ENCODE measurements at regions not wholly inside any gene's neighbourhood (a gene's known extent, or its start where the extent isn't known, plus 50 kb on each side); places are given as distances from the start of the nearest gene placed in this dataset.
A peak's percentile ranks its signal among the peaks of the same experiment; 100 is the strongest.

GRCh38 chr20:50287512-50287911 is 96.9 kb downstream of the CEBPB start:
- no peak for DNase-seq (ENCODE audit: low read depth in 1 of 2, low spot score in 1 of 2)
- in situ Hi-C loops (cut with HindIII; ENCODE audit: low pct_unique_long_range_greater_than_20kb, low sequenced_read_pairs), result no loop called here
- no peak for TF ChIP-seq JUND (IDR thresholded peaks at IDR 0.05; ENCODE audit: low read depth)

- no peak for TF ChIP-seq JUND (IDR thresholded peaks at IDR 0.05; ENCODE audit: low read depth)
- in situ Hi-C loops (cut with HindIII; ENCODE audit: low pct_unique_long_range_greater_than_20kb, low sequenced_read_pairs), result no loop called here
- DNase-seq (ENCODE audit: low read depth in 1 of 2, low spot score in 1 of 2), result no peak
These were observed 97.5 kb downstream of the CEBPB start for GRCh38 chr20:50288128-50288623.

- no peak for DNase-seq (ENCODE audit: low read depth in 1 of 2, low spot score in 1 of 2)
- TF ChIP-seq JUND (IDR thresholded peaks at IDR 0.05; ENCODE audit: low read depth), result no peak
- in situ Hi-C loops (cut with HindIII; ENCODE audit: low pct_unique_long_range_greater_than_20kb, low sequenced_read_pairs), result no loop called here
These were observed 99.0 kb downstream of the CEBPB start for GRCh38 chr20:50289581-50289980.

GRCh38 chr20:50290112-50290511 is 99.5 kb downstream of the CEBPB start:
- no peak for TF ChIP-seq JUND (IDR thresholded peaks at IDR 0.05; ENCODE audit: low read depth)
- DNase-seq (ENCODE audit: low read depth in 1 of 2, low spot score in 1 of 2), result no peak
- in situ Hi-C loops (cut with HindIII; ENCODE audit: low pct_unique_long_range_greater_than_20kb, low sequenced_read_pairs), result no loop called here

- TF ChIP-seq JUND (IDR thresholded peaks at IDR 0.05; ENCODE audit: low read depth), result no peak
- no peak for DNase-seq (ENCODE audit: low read depth in 1 of 2, low spot score in 1 of 2)
- in situ Hi-C loops (cut with HindIII; ENCODE audit: low pct_unique_long_range_greater_than_20kb, low sequenced_read_pairs), result no loop called here
These were observed 100.2 kb downstream of the CEBPB start for GRCh38 chr20:50290808-50291207.

GRCh38 chr20:50291254-50292078 is 100.8 kb downstream of the CEBPB start:
- no peak for DNase-seq (ENCODE audit: low read depth in 1 of 2, low spot score in 1 of 2)
- no peak for TF ChIP-seq JUND (IDR thresholded peaks at IDR 0.05; ENCODE audit: low read depth)
- in situ Hi-C loops (cut with HindIII; ENCODE audit: low pct_unique_long_range_greater_than_20kb, low sequenced_read_pairs), result no loop called here

GRCh38 chr20:50292079-50292590 is 101.5 kb downstream of the CEBPB start:
- in situ Hi-C loops (cut with HindIII; ENCODE audit: low pct_unique_long_range_greater_than_20kb, low sequenced_read_pairs), result no loop called here
- no peak for TF ChIP-seq JUND (IDR thresholded peaks at IDR 0.05; ENCODE audit: low read depth)
- DNase-seq (ENCODE audit: low read depth in 1 of 2, low spot score in 1 of 2), result no peak

GRCh38 chr20:50292591-50293283 is 102.1 kb downstream of the CEBPB start:
- DNase-seq (ENCODE audit: low read depth in 1 of 2, low spot score in 1 of 2), result peak in 1 of 2 experiments; percentile 61
- no peak for TF ChIP-seq JUND (IDR thresholded peaks at IDR 0.05; ENCODE audit: low read depth)
- in situ Hi-C loops (cut with HindIII; ENCODE audit: low pct_unique_long_range_greater_than_20kb, low sequenced_read_pairs), result no loop called here

- DNase-seq (ENCODE audit: low read depth in 1 of 2, low spot score in 1 of 2), result no peak
- in situ Hi-C loops (cut with HindIII; ENCODE audit: low pct_unique_long_range_greater_than_20kb, low sequenced_read_pairs), result no loop called here
- no peak for TF ChIP-seq JUND (IDR thresholded peaks at IDR 0.05; ENCODE audit: low read depth)
These were observed 102.9 kb downstream of the CEBPB start for GRCh38 chr20:50293284-50294139.

GRCh38 chr20:50294164-50295088 is 103.8 kb downstream of the CEBPB start:
- no peak for TF ChIP-seq JUND (IDR thresholded peaks at IDR 0.05; ENCODE audit: low read depth)
- in situ Hi-C loops (cut with HindIII; ENCODE audit: low pct_unique_long_range_greater_than_20kb, low sequenced_read_pairs), result no loop called here
- DNase-seq (ENCODE audit: low read depth in 1 of 2, low spot score in 1 of 2), result no peak

- no peak for DNase-seq (ENCODE audit: low read depth in 1 of 2, low spot score in 1 of 2)
- TF ChIP-seq JUND (IDR thresholded peaks at IDR 0.05; ENCODE audit: low read depth), result no peak
- in situ Hi-C loops (cut with HindIII; ENCODE audit: low pct_unique_long_range_greater_than_20kb, low sequenced_read_pairs), result no loop called here
These were observed 104.7 kb downstream of the CEBPB start for GRCh38 chr20:50295345-50295744.
